Keratinocyte (primary cell): ENCODE measurements at regions not wholly inside any gene's neighbourhood (a gene's known extent, or its start where the extent isn't known, plus 50 kb on each side); places are given as distances from the start of the nearest gene placed in this dataset.

ENCODE experiments used
- EZH2 ChIP-seq: IDR thresholded peaks from one replicate; pipeline ENCODE4 v1.6.1; 2012; ENCODE audit warnings: inconsistent platforms, mild to moderate bottlenecking, low read length, moderate library complexity
- TF ChIP-seq, protein P1 (sequence below), 3 experiments: IDR thresholded peaks in 1 of 3; conservative IDR thresholded peaks in 1 of 3; optimal IDR thresholded peaks in 1 of 3; 2 replicates in 2 of 3; 3 replicates in 1 of 3; pipeline versions ENCODE3 to v1.5.1; 2011; ENCODE audit warnings: low read length in 3 of 3, mild to moderate bottlenecking in 3 of 3, moderate library complexity in 2 of 3, control low read depth in 1 of 3, inconsistent platforms in 1 of 3; ENCODE audit not compliant: insufficient read depth in 2 of 3; ENCODE audit errors: extremely low read depth in 1 of 3

DNA sequence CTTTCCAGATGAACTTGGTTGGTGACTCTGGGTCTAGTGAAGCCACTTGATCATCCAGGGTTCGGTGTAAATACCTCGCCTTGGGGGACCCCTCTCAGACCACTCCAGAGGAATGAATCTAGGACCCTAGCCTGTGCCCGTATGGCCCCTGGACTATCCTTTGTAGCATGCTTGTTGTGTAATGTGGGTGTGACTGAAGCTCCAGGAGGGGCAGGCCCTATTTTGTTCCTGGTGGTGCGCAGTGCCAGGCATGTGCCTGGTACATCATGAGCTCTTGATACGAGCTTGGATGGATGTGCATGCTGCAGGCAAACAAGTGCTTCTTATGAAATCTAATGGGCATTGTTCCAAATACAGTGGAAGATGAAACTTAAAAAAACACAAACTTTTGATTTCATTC lies 82.8 kb downstream of the EBLN2 start:
- TF ChIP-seq, protein P1, sequence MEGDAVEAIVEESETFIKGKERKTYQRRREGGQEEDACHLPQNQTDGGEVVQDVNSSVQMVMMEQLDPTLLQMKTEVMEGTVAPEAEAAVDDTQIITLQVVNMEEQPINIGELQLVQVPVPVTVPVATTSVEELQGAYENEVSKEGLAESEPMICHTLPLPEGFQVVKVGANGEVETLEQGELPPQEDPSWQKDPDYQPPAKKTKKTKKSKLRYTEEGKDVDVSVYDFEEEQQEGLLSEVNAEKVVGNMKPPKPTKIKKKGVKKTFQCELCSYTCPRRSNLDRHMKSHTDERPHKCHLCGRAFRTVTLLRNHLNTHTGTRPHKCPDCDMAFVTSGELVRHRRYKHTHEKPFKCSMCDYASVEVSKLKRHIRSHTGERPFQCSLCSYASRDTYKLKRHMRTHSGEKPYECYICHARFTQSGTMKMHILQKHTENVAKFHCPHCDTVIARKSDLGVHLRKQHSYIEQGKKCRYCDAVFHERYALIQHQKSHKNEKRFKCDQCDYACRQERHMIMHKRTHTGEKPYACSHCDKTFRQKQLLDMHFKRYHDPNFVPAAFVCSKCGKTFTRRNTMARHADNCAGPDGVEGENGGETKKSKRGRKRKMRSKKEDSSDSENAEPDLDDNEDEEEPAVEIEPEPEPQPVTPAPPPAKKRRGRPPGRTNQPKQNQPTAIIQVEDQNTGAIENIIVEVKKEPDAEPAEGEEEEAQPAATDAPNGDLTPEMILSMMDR (optimal IDR thresholded peaks at IDR 0.05 in 1 of 3, IDR thresholded peaks at IDR 0.05 in 1 of 3, conservative IDR thresholded peaks at IDR 0.05 in 1 of 3; ENCODE audit: extremely low read depth in 1 of 3, insufficient read depth in 2 of 3, low read length in 3 of 3): no peak
- no peak for TF ChIP-seq EZH2
